GM19238 (cell line): ENCODE measurements at regions not wholly inside any gene's neighbourhood (a gene's known extent, or its start where the extent isn't known, plus 50 kb on each side); places are given as distances from the start of the nearest gene placed in this dataset.

Experiments used
- DNase-seq: peaks from one replicate; pipeline ENCODE4 v3.0.0; 2011; ENCODE audit warnings: low spot score; ENCODE audit not compliant: insufficient read length

DNA sequence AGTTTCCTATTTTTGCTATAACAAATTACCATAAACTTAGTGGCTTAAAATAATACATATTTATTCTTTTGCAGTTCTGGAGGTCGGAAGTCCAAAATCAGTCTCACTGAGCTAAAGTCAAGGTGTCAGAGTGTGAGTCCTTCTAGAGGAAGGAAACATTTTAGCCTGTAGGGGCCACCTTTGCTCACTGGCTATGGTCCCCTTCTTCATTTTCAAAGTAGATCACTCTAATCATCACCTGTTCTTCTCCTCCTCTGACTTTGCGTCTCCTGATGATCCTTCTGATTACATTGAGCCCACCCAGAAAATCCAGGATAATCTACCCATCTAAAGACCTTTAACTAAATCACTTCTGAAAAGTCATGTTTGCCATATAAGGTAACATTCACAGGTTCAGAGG lies 534.4 kb upstream of the SALL1 start:
- no peak for DNase-seq

DNA sequence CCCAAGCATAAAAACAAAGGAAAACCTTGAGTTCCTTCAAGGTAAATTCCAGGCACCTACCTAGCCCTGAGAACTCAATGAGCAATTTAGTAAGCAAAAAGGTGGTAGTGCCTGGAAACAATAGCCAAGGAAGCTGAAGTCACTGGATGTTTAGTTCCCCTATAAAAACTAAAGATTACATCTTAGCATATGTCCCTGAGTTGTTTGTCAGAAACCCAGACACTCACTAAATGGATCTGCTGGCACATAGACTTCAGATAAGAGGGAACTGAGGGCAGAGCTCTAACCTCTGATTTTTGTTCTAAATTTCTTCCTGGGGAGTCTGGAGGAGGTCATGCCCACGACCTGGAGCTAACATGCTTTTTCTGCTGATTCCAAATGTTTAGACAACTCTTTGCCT lies 532.8 kb upstream of the SALL1 start:
- no peak for DNase-seq

DNA sequence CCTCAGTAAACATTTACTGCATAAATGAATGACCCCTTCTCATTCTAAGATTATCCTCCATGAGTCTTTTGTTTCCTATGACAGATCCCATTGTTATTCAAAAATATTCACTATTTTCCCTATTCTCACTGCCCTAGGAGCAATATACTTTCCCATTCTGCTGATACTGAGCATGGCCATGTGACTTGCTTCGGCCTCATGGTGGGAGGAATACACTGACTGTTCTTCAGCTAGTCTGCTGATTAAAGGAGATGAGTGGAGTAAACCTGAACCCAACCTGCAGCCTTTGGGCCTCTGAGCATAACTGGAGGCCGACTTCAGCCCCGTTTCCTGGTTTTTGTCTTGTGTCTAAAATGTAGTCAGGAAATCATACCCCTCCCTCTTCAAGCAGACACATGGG lies 531.8 kb upstream of the SALL1 start:
- DNase-seq, result no peak

DNA sequence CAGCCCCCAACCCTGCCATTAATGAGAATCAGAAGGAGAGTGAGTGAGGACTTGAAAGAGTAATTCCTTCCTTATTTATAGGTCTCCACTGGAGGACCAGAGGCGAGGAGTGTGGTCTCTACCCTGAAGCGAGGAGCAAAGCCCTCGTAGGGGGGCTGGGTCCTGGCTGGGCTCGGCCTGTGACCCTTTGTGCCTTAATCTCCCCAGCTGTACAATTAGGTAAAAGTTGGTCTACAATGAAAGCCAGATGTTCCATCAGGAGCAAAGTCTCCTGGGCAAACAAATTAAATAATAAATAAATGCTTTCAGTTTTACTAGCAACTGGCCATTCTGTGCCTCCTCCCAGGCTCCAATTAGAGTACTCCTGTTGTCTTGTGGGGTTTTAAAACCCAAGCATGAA lies 523.5 kb upstream of the SALL1 start:
- DNase-seq, result no peak

- no peak for DNase-seq
Observed at GRCh38 chr16:51670527-51670926, 519.5 kb upstream of the SALL1 start.

- DNase-seq, result no peak
Observed at GRCh38 chr16:51666821-51667220, 515.8 kb upstream of the SALL1 start.

GRCh38 chr16:51666074-51666473 lies 515.0 kb upstream of the SALL1 start:
- DNase-seq, result no peak

DNA sequence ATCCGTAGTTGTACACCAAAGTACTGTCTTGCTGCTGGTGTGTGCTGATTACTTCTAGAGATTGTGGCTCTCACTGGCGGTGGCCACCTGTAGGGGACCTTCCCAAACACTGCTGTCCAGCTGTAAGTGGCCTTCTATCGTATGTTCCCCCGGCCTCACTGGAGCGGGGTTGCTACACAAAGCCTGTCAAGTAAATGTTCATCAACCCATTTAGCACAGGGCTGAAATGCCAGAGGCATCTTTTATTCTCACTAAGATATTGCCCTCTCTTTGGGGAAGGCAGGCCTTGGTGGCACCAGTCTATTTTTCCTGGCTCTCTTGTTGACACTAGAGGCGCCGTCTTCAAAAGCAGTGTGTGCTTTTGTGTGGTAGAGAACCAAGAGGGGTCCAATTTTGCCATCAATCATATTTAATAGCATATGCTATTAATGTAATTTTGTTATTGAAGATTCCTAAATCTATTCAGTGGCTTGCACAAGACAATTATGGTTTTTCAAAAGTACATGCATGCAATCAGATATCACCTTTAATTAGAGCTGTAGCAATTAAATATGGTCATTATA lies 514.4 kb upstream of the SALL1 start:
- no peak for DNase-seq

DNA sequence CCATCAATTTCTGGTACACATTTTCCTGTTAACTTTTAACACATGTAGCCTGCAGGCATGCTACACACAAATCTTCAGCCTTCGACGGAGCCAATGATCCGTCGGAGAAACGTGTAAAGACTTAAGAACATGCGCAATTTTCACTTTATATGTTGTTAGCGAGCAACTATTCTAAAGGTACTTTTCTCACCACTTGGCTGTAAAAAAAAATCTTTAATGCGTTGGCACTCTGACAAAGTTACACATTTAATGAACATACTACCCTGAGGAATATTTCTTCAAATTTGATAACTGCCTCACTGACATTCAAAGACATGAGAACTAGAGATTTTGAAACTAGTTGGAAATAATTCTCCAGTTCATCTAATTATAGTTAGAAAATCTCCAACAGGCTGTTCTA lies 507.5 kb upstream of the SALL1 start:
- no peak for DNase-seq

DNA sequence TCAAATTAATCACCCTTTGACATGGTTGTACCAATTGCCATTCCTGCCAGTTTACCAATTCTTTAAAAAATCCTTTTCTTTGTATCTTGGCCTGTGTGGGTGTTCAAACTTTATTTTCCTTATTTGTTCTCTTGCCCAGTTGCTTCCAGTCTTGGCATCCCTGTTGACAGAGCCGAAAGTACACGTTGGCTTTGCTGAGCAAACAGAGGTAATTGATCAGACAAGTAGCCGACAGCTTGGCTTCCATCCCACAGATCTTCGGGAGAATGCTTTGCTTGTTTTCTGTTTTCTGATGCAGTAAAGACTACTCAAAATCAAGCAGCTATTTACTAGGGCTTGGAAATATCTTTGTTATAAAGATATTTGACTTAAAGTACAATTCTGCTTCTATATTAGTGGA lies 506.8 kb upstream of the SALL1 start:
- DNase-seq, result no peak

DNA sequence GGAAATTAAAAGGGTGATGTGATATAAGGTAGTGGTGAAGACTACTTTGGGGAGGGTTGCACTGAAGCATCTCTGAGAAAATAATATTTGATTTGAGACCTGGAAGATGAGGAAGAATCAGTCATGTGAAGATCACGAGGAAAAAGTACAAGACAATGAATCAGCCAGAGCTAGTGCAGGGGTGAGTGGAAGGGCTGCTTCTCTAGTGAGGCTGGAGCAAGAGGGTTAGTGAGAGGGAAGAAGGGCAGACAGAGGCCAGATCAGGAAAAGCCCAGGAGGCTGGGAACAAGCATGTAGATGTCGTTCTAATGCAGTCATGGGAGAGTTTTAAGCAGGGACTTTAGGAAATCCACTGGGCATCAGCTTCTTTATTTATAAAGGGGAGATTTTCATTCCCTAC lies 504.2 kb upstream of the SALL1 start:
- no peak for DNase-seq

DNA sequence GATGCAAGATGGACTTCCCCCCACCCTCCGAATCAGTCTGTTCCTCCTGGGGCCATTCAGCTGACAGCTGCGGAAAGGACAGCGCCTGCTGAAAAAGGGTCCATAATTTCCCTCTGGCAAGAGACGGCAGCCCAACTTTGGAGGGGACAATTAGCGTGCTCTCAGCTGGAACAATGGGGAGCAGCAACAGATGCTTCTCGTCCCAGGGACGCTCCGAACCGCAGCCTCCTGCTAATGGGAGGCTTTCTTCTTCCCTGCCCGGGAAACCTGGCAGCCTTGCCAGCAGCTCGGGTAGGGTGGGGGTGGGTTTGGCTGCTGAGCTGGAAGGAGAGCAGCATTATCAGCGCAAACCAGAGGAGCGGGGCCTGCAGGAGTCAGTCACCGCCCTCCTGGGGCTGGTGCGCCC lies 500.0 kb upstream of the SALL1 start:
- DNase-seq, result no peak

DNA sequence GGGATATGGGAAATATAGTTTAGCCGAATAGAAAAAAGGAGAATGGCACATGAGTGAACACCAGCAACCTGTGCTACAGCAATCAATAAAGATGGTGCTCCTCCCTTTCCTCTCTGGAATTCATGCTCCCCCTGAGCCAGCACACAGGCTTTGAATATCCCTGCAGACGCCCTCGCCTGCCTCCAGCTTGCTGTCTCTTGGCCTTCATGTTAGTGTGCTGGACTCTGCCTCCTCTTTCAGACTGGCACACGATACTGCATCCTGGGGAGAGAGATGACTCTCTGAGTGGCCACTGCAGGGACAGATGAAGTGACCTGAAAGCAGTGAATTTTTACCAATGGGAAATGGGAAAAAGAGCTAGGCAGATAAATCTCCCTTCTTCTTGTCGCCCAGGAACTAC lies 498.6 kb upstream of the SALL1 start:
- DNase-seq, result no peak

- DNase-seq, result no peak
Observed at GRCh38 chr16:51648526-51648925, 497.5 kb upstream of the SALL1 start.

- no peak for DNase-seq
Observed at GRCh38 chr16:51641191-51641765, 490.2 kb upstream of the SALL1 start.

DNA sequence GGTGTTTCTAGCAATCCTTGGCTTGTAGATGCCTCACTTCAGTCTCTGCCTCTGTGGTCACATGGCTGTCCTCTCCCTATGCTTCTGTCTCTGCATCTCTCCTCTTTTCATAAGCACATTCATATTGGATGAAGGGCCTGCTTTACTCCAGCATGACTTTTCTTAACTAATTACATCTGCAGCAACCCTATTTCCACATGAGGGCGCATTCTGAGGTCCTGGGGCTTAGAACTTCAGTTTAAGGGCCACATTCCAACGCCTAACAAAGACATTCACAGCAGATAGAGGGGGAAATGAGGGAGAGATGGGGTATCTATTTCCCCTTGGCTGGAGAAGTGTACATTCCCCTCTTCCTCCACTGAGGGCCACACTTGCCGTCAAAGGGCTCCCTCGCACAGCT lies 489.1 kb upstream of the SALL1 start:
- no peak for DNase-seq

- no peak for DNase-seq
Observed at GRCh38 chr16:51638339-51639135, 487.5 kb upstream of the SALL1 start.

GRCh38 chr16:51637770-51638094 lies 486.7 kb upstream of the SALL1 start:
- DNase-seq, result no peak

DNA sequence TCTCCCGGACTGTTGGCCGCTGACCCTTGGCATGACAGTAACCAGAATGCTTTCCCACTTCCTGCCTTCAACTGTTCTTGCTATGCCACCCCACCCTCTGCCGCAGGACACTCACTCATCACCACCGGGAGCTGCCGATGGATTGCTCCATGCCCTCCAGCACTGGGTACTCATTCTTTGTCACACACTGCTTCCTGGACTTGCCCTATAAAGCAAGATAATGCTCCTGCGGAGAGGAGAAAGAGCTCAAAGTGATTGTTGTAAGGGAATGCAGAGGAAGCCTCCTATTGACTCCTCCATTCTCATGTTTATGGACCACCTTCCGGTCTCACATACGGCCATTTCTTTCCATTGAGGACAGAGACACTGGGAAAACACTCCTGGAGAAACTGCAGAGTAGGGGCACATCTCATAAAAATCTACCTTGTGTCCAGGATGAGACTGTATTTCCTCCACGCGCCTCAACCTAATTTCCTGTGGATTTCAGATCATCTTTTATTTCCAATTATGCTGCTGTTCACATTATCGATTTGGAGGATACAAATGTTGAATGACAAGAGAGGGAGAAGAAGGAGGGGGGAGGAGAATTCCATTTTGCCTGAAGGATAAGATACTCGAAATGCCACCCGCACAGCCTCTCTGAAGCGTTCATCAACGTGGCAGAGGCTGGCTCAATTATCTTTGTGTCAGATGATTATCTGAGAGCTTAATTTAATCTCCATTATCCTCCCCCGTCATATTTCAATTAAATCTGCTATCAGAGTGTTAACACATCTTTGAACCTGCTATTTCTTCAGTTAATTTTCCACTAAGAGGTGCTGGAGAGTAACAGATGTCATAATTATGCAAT lies 486.1 kb upstream of the SALL1 start:
- no peak for DNase-seq

DNA sequence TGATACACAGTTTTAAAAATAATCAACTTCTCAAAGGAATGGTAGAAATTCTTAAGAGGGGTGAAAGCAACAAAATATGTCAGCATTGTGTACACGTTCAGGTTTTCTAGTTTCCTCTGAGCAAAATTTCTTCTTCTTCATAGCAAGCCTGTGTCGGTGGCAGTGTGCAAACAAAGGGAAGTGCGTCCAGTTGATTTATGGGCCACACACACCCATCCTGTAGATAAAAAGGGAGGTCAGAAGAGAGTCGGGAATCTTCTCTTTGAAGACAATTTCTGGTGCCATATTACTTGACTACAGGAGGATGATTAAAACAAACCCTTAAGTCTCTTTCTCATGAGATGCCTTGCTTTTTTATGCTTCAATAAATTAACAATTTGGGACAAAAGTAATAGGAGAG lies 484.1 kb upstream of the SALL1 start:
- DNase-seq, result no peak

- no peak for DNase-seq
Observed at GRCh38 chr16:51630076-51630475, 479.0 kb upstream of the SALL1 start.

DNA sequence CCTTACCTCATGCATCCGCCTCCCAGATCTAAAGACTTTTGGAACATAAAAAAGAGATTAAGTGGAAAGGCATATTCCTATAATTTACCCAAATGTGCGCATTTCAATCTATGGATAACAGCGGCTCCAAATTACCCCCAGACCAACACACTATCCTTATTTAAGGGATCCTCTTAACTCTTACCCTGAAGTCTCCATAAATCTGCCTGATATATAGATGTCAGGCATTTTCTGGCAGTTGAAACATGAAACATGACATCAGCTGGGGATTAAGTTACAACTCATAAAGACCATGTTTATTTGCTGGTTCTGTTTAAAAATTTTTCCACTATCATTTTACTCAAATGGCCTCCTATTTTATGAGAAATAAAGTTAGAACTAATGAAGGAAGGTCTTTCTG lies 478.5 kb upstream of the SALL1 start:
- no peak for DNase-seq
